PC-9 (cell line): ENCODE measurements at regions not wholly inside any gene's neighbourhood (a gene's known extent, or its start where the extent isn't known, plus 50 kb on each side); places are given as distances from the start of the nearest gene placed in this dataset.
A peak's percentile ranks its signal among the peaks of the same experiment; 100 is the strongest.

Source experiments
- BruUV-seq: library from RNA; stranded (reverse); fragments of 400-500 nt; replicated peaks from 2 replicates; lab custom pipeline; 2021; lab: Mats Ljungman, UMichigan
- CTCF ChIA-PET: fragments of 300-600 bp; sonication (Branson Sonifier 250); formaldehyde crosslinking; loops from one replicate; lab custom pipeline; 2022; ENCODE audit warnings: antibody characterized with exemption; lab: Charles Lee
- POLR2A ChIA-PET: fragments of 300-600 bp; sonication (Branson Sonifier 250); formaldehyde crosslinking; loops from one replicate; lab custom pipeline; 2022; ENCODE audit warnings: antibody characterized with exemption; ENCODE audit not compliant: unreplicated experiment; lab: Charles Lee
- DNase-seq, 2 experiments: peaks; one replicate each; pipeline versions ENCODE4 v3.0.0 to v3.0.0-alpha.2; 2015 to 2022; ENCODE audit warnings: mixed read lengths in 1 of 2
- H2AFZ ChIP-seq: fragments of 200-600 bp; sonication (generic); 2 replicates; pipeline ENCODE4 v1.8.1; 2017; ENCODE audit warnings: antibody characterized with exemption
- H3F3A ChIP-seq: fragments of 200-600 bp; sonication (generic); 2 replicates; pipeline ENCODE4 v1.8.1; 2017; ENCODE audit warnings: antibody characterized with exemption, mild to moderate bottlenecking, low read depth; ENCODE audit not compliant: insufficient read depth
- H3K27ac ChIP-seq: fragments of 200-600 bp; sonication (generic); 2 replicates; pipeline ENCODE4 v1.6.1; 2016; ENCODE audit warnings: mixed run types
- H3K27me3 ChIP-seq: fragments of 200-600 bp; sonication (generic); 2 replicates; pipeline ENCODE4 v1.6.1; 2016; ENCODE audit warnings: low read depth, mixed run types; ENCODE audit not compliant: insufficient read depth
- H3K36me3 ChIP-seq: fragments of 200-600 bp; sonication (generic); 2 replicates; pipeline ENCODE4 v1.6.1; 2016; ENCODE audit warnings: low read depth, mixed run types
- H3K4me1 ChIP-seq: fragments of 200-600 bp; sonication (generic); replicated peaks from 2 replicates; pipeline ENCODE4 v1.6.1; 2016; ENCODE audit warnings: mixed run types; ENCODE audit not compliant: insufficient read depth
- H3K4me2 ChIP-seq: fragments of 200-600 bp; sonication (generic); 2 replicates; pipeline ENCODE4 v1.6.1; 2017; ENCODE audit warnings: mixed run types
- H3K4me3 ChIP-seq: fragments of 200-600 bp; sonication (generic); 2 replicates; pipeline ENCODE4 v1.6.1; 2016; ENCODE audit warnings: mixed run types
- H3K79me2 ChIP-seq: fragments of 200-600 bp; sonication (generic); 2 replicates; pipeline ENCODE4 v1.6.1; 2017; ENCODE audit warnings: low read depth, mixed run types
- H3K9me2 ChIP-seq: fragments of 200-600 bp; sonication (generic); 2 replicates; pipeline ENCODE4 v1.8.1; 2017; ENCODE audit warnings: mild to moderate bottlenecking; ENCODE audit not compliant: insufficient read depth
- H3K9me3 ChIP-seq: fragments of 200-600 bp; sonication (generic); 2 replicates; pipeline ENCODE4 v1.8.1; 2016; ENCODE audit warnings: low read depth; ENCODE audit not compliant: insufficient read depth
- H4K20me1 ChIP-seq: fragments of 200-600 bp; sonication (generic); 2 replicates; pipeline ENCODE4 v1.8.1; 2017; ENCODE audit not compliant: insufficient read depth
- EZH2 ChIP-seq: fragments of 200-600 bp; sonication (generic); IDR thresholded peaks from 2 replicates; pipeline ENCODE4 v1.8.0; 2017; ENCODE audit warnings: antibody characterized with exemption, low read depth
- intact Hi-C: fragments of 100-400 bp; cut with micrococcal nuclease; formaldehyde crosslinking; loops from one replicate; pipeline ENCODE4 v1.10.0; 2022; ENCODE audit not compliant: unreplicated experiment
- TF ChIP-seq, protein P1 (sequence below): fragments of 200-600 bp; sonication (generic); conservative IDR thresholded peaks from 2 replicates; pipeline ENCODE4 v1.6.1; 2017; ENCODE audit warnings: mixed run types, antibody characterized with exemption, mild to moderate bottlenecking, moderate library complexity

DNA sequence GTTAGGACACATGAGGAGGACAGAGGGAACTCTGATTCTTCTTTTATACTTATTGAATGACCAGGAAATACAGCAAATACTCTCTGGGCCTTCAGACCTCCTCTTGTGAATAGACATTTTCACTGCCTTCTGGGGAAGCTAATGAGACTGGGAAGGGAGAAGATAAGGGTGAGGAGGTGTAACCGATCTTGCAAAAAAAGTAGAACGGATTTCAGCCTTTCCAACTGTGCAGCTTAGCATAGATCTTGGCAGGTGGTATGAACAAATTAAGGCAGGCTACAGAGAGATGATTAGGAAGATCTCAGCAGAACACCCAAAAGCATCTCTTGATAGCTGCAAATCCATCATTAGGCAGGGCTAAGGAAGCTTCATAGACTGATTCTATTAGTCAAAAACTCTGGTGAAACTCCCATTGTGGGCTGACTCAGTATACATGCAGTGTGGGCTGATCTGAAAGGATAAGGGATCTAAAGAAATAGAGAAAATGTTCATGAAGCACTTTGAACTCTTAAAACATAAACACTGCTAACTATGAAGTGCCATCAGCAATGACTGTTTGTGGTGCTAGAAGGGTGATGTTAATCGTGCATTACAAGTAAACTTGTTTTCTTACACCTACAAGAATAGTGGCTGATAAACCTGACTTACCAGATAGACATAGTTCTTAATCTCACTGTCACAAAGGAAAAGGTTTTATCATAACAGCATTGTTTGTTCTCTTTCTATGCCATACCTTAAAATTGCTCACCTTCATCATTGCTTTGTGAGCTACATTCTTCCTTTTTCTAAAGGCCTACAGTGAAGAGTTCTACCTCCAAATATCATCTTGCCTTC is 85.5 kb upstream of the PALMD start:
- H3K79me2 ChIP-seq: no peaks in the 10 kb centered on the region
- BruUV-seq: no TSS peak
- no peak overlapping the region for H3K27ac ChIP-seq
- no peak for TF ChIP-seq EZH2
- TF ChIP-seq, protein P1, sequence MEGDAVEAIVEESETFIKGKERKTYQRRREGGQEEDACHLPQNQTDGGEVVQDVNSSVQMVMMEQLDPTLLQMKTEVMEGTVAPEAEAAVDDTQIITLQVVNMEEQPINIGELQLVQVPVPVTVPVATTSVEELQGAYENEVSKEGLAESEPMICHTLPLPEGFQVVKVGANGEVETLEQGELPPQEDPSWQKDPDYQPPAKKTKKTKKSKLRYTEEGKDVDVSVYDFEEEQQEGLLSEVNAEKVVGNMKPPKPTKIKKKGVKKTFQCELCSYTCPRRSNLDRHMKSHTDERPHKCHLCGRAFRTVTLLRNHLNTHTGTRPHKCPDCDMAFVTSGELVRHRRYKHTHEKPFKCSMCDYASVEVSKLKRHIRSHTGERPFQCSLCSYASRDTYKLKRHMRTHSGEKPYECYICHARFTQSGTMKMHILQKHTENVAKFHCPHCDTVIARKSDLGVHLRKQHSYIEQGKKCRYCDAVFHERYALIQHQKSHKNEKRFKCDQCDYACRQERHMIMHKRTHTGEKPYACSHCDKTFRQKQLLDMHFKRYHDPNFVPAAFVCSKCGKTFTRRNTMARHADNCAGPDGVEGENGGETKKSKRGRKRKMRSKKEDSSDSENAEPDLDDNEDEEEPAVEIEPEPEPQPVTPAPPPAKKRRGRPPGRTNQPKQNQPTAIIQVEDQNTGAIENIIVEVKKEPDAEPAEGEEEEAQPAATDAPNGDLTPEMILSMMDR: no peak
- DNase-seq: peak in 1 of 2 experiments; percentile 69
- no peak overlapping the region for H3K4me3 ChIP-seq
- POLR2A ChIA-PET: interaction anchor here (0.6 kb wide), 1 partner anchor 1687 kb away, joined by 3 read pairs; no protein-coding TSS in a partner anchor
- H3K27me3 ChIP-seq: no peaks in the 10 kb centered on the region
- H3K4me1 ChIP-seq: peaks cover 9% of the 10 kb centered on the region; the same call in 1 of the 2 replicates
- intact Hi-C loops: no loop called here
- no peak overlapping the region for H3K4me2 ChIP-seq
- H3K9me3 ChIP-seq: 0 out of 2 replicates have a peak, but pooled peaks cover 6% of the 10 kb centered on the region
- no peaks in the 10 kb centered on the region for H4K20me1 ChIP-seq
- H2AFZ ChIP-seq: 0 out of 2 replicates have a peak overlapping the region, but pooled peaks have one; percentile 18
- no peaks in the 10 kb centered on the region for H3K36me3 ChIP-seq
- 0 out of 2 replicates have a peak, but pooled peaks cover 6% of the 10 kb centered on the region for H3K9me2 ChIP-seq
- H3F3A ChIP-seq: 0 out of 2 replicates have a peak, but pooled peaks cover 8% of the 10 kb centered on the region
- CTCF ChIA-PET: no interaction called here

DNA sequence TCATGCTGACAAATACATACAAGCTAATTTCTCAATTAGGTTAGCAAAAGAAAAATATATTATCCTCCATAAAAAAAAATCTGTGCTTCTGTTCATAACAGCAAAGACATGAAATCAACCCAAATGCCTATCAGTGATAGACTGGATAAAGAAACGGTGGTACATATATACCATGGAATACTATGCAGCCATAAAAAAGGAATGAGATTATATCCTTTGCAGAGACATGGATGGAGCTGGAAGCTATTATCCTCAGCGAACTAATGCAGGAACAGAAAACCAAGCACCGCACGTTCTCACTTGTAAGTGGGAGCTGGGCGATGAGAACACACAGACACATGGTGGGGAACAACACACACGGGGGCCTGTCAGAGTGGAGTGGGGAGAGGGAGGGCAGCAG is 84.0 kb upstream of the PALMD start:
- no peaks in the 10 kb centered on the region for H3K36me3 ChIP-seq
- H3K9me2 ChIP-seq: 0 out of 2 replicates have a peak, but pooled peaks cover 6% of the 10 kb centered on the region
- no peak overlapping the region for H3K4me3 ChIP-seq
- no peak overlapping the region for H3K4me2 ChIP-seq
- intact Hi-C loops: no loop called here
- H2AFZ ChIP-seq: no peak overlapping the region
- H3K27ac ChIP-seq: no peak overlapping the region
- ChIA-PET POLR2A (no interaction called here), CTCF (no interaction called here)
- peaks cover 9% of the 10 kb centered on the region; the same call in 1 of the 2 replicates for H3K4me1 ChIP-seq
- H3K79me2 ChIP-seq: no peaks in the 10 kb centered on the region
- no peak for TF ChIP-seq EZH2
- TF ChIP-seq, protein P1: no peak
- no peaks in the 10 kb centered on the region for H4K20me1 ChIP-seq
- H3K27me3 ChIP-seq: no peaks in the 10 kb centered on the region
- BruUV-seq: no TSS peak
- DNase-seq: no peak
- H3F3A ChIP-seq: 0 out of 2 replicates have a peak, but pooled peaks cover 8% of the 10 kb centered on the region
- 0 out of 2 replicates have a peak, but pooled peaks cover 6% of the 10 kb centered on the region for H3K9me3 ChIP-seq

DNA sequence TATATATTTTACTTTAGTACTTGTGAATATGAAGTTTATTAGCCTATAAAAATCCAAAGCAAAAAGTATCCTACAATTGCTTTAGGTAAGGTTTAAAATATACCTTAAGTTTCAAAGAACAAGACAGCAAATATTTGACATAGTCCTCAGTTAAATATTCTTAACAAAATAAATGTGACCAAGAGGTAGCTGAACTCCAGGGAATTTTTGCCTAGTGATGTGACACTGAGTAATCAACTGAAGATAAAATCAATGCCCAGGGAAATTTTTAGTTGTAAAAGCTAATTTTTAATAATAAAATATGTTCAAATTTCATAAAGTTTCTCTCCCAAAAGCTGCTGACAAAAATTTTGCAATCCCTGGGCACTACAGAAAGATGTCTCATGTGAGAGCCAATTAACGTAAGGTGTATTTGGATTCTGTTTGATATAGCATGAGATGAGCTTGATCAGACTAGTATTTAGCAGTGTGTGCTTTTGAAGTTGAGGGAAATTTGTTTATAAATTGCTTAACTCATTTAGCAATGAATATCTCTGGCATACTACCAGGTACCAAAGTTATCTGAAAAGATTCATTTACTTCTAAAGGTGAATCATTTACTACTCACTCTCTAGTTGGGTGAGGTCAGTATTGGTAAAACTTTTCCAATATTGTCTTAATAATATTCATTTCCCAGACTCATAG is 80.2 kb upstream of the PALMD start:
- H3F3A ChIP-seq: 0 out of 2 replicates have a peak, but pooled peaks cover 2% of the 10 kb centered on the region
- intact Hi-C loops: no loop called here
- no peak for TF ChIP-seq EZH2
- TF ChIP-seq, protein P1: no peak
- no peaks in the 10 kb centered on the region for H4K20me1 ChIP-seq
- H3K9me2 ChIP-seq: peaks cover 6% of the 10 kb centered on the region; the same call in 1 of the 2 replicates
- no peaks in the 10 kb centered on the region for H3K4me1 ChIP-seq
- H3K4me2 ChIP-seq: no peak overlapping the region
- POLR2A ChIA-PET: no interaction called here
- no peak overlapping the region for H3K4me3 ChIP-seq
- DNase-seq: no peak
- CTCF ChIA-PET: no interaction called here
- no peaks in the 10 kb centered on the region for H3K36me3 ChIP-seq
- H3K9me3 ChIP-seq: no peaks in the 10 kb centered on the region
- no peaks in the 10 kb centered on the region for H3K27me3 ChIP-seq
- no peaks in the 10 kb centered on the region for H3K79me2 ChIP-seq
- no peak overlapping the region for H2AFZ ChIP-seq
- BruUV-seq: no TSS peak
- no peak overlapping the region for H3K27ac ChIP-seq
